ENCODE measurements at regions not wholly inside any gene's neighbourhood (a gene's known extent, or its start where the extent isn't known, plus 50 kb on each side); places are given as distances from the start of the nearest gene placed in this dataset.

- no peak for TF ChIP-seq CTCF (IDR thresholded peaks at IDR 0.05)
- TF ChIP-seq POLR2A (IDR thresholded peaks at IDR 0.05): no peak
Measured at GRCh38 chr1:182308826-182309225, 82.8 kb downstream of the GLUL start.

Data from lower leg skin (tissue), 3 donors.